Erythroblast (primary cell): ENCODE measurements at regions not wholly inside any gene's neighbourhood (a gene's known extent, or its start where the extent isn't known, plus 50 kb on each side); places are given as distances from the start of the nearest gene placed in this dataset.
"Not testable (repeated sequence)": the region's sequence is repeated elsewhere in the genome, so short reads cannot be mapped to it uniquely, and the experiment has no call there.

Experiments used
- DNase-seq, 2 experiments: peaks; one replicate each; lab custom pipeline; 2025; lab: John Stamatoyannopoulos, UW
- GATA1 ChIP-seq: IDR thresholded peaks from 2 replicates; pipeline ENCODE4 v1.6.1; 2011; ENCODE audit warnings: low read depth, mild to moderate bottlenecking, control low read depth, low read length, moderate library complexity
- POLR2A ChIP-seq: IDR thresholded peaks from 2 replicates; pipeline ENCODE4 v1.6.1; 2011; ENCODE audit warnings: mild to moderate bottlenecking, low read length

- no peak for TF ChIP-seq POLR2A
- no peak for TF ChIP-seq GATA1
- no peak for DNase-seq
Measured at GRCh38 chr6:50318536-50318935, 268.8 kb upstream of the DEFB112 start.

- no peak for TF ChIP-seq POLR2A
- DNase-seq, result no peak
Measured at GRCh38 chr6:50330347-50330746, 280.6 kb upstream of the DEFB112 start.

- no peak for DNase-seq
- no peak for TF ChIP-seq GATA1
Measured at GRCh38 chr6:50330963-50331362, 281.2 kb upstream of the DEFB112 start.

GRCh38 chr6:50333696-50334095 lies 284.0 kb upstream of the DEFB112 start:
- TF ChIP-seq POLR2A (no peak), GATA1 (no peak)
- DNase-seq, result no peak

GRCh38 chr6:50337532-50338122 lies 287.9 kb upstream of the DEFB112 start:
- no peak for TF ChIP-seq GATA1
- TF ChIP-seq POLR2A, result no peak
- no peak for DNase-seq

GRCh38 chr6:50353603-50354002 lies 303.9 kb upstream of the DEFB112 start:
- TF ChIP-seq GATA1 (no peak), POLR2A (no peak)

GRCh38 chr6:50358113-50358512 lies 308.4 kb upstream of the DEFB112 start:
- no peak for TF ChIP-seq POLR2A
- TF ChIP-seq GATA1, result no peak
- no peak for DNase-seq

More at GRCh38 chr6:50353603-50354002, 303.9 kb upstream of the DEFB112 start:
- no peak for DNase-seq

- no peak for DNase-seq
- TF ChIP-seq POLR2A (no peak), GATA1 (no peak)
Measured at GRCh38 chr6:50361641-50362331, 312.1 kb upstream of the DEFB112 start.

GRCh38 chr6:50362706-50363105 lies 313.0 kb upstream of the DEFB112 start:
- TF ChIP-seq GATA1 (no peak), POLR2A (no peak)
- DNase-seq, result no peak

GRCh38 chr6:50369996-50370395 lies 320.3 kb upstream of the DEFB112 start:
- no peak for TF ChIP-seq GATA1
- no peak for TF ChIP-seq POLR2A
- DNase-seq, result no peak

GRCh38 chr6:50380406-50381098 lies 330.8 kb upstream of the DEFB112 start:
- DNase-seq, result no peak

GRCh38 chr6:50381099-50381415 lies 331.3 kb upstream of the DEFB112 start:
- DNase-seq, result peak; percentile 2
- TF ChIP-seq POLR2A (no peak), GATA1 (no peak)

More at GRCh38 chr6:50380406-50381098, 330.8 kb upstream of the DEFB112 start:
- no peak for TF ChIP-seq GATA1
- no peak for TF ChIP-seq POLR2A

GRCh38 chr6:50390416-50390815 lies 322.9 kb upstream of the TFAP2D start:
- no peak for TF ChIP-seq POLR2A
- no peak for TF ChIP-seq GATA1
- DNase-seq, result no peak

GRCh38 chr6:50394139-50394538 lies 319.2 kb upstream of the TFAP2D start:
- not testable (repeated sequence) for DNase-seq
